HG03064 (cell line): ENCODE measurements at regions not wholly inside any gene's neighbourhood (a gene's known extent, or its start where the extent isn't known, plus 50 kb on each side); places are given as distances from the start of the nearest gene placed in this dataset.

ENCODE experiments used
- ATAC-seq: cut with Tn5 transposase; IDR thresholded peaks from one replicate; pipeline ENCODE4 v1.9.1; 2021; ENCODE audit warnings: low read depth; ENCODE audit not compliant: unreplicated experiment

DNA sequence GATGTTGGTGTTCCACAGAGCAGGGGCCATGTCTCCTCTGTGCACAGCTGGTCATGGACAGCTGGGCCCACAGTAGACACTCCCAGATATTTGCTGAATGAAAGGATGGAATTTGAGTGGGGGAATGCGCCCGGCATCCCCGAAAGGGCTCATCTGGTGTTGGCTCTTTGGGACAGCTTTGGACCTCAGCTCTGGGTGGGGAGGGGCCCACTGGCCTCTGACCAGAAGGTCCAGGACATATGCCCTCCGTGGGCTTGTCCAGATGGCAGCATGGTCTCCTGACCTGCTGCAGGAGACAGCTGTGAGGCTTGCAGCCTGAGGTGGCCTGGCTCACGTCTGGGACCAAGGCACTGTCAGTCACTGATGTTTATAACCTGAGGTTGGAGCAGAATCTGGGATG lies 160.4 kb upstream of the AJAP1 start:
- no peak for ATAC-seq

GRCh38 chr1:4494558-4494957 lies 159.9 kb upstream of the AJAP1 start:
- no peak for ATAC-seq

DNA sequence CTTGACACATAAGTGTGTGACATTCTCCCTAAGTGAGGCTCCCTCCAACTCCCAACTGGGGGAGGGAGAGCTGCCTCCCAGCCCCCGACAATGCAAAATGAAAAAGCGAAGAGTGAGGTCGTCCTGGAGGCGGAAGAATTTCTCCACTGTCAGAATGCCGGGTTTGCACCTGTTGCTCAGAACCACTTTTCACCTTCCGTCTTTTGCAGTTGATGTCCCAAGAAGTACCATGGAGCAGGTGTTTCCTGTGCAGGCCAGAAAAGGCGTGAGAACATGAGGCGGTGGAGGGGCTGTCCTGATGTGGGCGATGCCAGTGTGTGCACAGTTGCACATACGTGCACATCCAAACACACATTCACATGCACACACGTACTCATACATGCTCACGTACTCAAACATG lies 158.6 kb upstream of the AJAP1 start:
- ATAC-seq: no peak

- no peak for ATAC-seq
Measured at GRCh38 chr1:4500441-4500840, 154.0 kb upstream of the AJAP1 start.

DNA sequence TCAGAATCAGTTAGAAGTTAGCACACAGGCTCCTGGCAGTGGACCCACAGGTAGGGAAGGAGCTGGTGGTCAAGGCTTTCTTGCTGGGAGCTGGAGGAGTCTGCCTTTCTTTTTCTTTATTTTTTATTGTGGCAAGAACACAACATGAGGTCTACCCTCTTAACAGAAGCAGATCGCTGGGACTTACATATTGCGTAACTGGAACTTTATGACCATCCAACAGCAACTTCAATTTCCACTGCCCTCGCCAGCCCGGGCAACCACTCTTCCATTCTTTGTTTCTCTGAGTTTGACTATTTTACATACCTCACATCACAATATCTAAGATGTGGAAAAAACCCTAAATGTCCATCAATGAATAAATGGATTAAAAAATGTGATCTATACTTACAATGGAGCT lies 147.8 kb upstream of the AJAP1 start:
- no peak for ATAC-seq

- ATAC-seq: no peak
Measured at GRCh38 chr1:4509206-4509605, 145.2 kb upstream of the AJAP1 start.

DNA sequence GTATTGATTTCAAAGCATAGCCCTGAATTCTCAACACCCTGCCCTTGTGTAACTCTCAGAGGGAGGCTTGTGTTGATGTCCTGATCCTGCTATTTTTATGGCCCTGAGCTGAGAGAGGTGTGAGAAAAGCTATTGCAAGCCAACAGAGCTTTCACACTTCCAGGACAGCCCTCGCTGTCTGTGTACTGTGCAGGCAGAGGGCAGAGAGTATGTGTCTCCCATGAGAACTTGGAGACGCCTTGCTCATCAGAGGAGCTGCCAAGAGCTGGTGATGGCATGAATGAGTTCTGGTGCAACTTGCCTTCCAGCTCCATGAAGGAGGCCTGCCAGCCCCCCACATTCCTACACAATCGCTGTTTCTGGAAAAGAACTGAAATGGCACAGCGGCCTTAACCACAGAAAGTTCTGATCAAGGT lies 144.1 kb upstream of the AJAP1 start:
- ATAC-seq: no peak

DNA sequence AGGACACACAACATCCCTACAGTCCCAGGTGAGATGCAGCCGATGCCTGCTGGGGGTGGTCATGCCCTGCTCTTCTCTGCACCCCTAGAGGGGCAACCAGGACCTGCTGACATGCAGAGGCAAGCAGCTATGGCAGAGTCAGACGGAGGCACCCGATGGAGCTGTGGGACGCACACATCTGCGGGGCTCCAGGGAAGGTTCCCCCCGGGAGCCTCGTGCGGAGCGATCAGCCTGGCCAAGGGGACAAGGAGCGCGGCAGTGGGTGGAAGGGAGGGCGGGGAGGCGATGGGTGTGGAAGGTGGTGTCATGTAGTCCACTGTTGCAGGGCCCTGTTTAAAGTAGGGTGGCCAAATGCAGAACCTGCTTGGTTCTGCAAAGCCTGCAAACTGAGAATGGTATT lies 143.0 kb upstream of the AJAP1 start:
- ATAC-seq: no peak

DNA sequence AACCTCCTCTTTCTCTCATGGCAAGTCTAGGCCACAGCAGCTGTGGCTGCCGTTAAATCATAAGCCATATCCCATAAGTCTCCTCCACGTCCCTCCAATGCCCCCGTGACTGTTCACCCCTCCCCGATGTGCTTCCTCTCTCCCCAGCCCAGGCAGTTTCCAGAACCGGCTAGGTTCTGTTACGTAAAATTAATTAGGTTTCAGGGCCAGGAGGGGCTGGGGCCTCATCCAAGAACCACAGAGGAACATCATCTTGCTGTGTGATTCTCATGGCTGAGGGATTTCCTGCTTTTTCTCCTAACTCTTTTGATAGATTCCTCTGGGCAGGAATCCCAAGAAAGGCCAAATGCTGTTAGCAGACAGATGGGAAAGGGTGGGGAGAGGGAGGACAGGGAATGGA lies 141.8 kb upstream of the AJAP1 start:
- ATAC-seq: no peak

GRCh38 chr1:4513685-4514084 lies 140.7 kb upstream of the AJAP1 start:
- no peak for ATAC-seq

DNA sequence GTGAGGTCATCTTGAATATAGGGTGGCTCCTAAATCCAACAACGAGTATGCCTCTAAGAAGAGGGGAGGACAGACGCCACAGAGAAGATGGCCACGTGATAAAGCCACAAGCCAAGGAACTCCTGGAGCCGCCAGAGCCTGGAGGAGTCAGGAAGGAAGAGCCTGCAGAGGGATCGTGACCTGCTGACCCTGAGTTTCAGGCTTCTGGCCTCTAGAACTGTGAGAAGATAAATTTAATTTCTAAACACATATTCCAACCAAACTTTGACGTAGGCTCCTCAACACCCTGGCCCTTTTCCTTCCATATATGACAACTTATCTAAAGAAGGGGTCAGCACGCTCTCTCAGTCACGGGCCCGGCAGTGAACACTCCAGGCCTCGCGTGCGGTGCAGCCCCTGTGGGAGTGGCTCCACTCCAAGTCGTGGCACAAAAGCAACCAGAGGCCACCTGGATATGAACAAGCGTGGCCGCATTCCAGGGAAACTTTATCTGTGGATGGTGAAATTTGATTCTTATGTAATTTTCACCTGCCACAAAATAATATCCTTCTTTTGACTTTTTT lies 138.6 kb upstream of the AJAP1 start:
- no peak for ATAC-seq

DNA sequence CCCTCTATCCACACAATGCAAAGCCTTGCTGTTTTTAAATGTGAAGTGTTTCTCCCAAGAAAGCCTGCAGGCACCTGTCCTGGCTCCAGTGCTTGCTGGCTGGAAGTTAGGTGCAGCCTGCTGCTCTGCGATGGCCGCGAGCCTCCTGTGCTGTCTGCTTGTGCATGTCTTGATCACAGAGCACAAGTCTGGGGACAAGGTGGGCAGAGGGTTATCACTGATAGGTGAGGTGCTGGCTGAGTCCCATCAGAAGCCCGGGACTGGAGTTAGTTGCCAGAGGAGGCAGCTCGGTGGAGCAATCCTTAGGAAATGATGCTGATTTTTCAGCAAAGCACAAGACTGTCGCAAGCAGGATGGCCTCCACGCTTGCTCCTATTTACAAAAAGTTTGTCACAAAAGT lies 137.8 kb upstream of the AJAP1 start:
- ATAC-seq: no peak

DNA sequence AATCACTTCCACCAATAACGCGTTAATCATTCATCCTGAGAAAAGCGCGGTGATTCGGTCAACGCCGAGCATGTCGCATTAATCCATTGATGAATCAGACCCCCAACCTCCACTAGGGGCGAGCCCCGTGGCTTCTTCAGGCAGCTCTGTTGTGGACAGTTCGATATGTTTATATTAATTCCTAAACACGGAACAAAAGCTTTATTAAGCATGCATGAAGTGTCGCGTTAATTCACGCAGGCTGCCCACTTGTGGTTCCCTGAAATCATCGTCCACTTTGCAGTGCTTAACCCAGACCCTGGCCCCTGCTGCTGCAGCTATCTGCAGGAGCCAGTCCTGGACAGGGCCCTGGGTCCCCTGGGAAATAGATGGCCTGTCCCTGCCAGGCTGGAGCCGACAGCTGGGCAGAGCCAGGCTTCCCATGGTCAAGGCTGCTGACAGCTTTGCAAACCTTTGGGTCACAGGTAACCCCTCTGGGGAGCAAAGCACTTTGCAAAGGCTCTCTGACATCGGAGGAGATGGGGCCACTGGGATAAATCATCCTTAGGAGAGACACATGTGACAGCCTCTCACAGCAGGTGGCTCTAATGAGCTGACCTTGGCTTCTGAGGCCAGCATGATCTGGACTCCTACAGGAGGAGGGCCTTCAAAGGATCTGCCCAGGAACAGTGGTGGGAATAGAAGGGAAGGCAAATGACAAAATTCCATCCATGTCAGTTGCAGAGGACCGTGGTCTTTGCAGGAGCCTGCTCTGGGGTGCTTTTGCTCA lies 137.0 kb upstream of the AJAP1 start:
- no peak for ATAC-seq

GRCh38 chr1:4518621-4519020 lies 135.8 kb upstream of the AJAP1 start:
- no peak for ATAC-seq

GRCh38 chr1:4519954-4520353 lies 134.5 kb upstream of the AJAP1 start:
- ATAC-seq: no peak

GRCh38 chr1:4523551-4523950 lies 130.9 kb upstream of the AJAP1 start:
- no peak for ATAC-seq

GRCh38 chr1:4526747-4527146 lies 127.7 kb upstream of the AJAP1 start:
- no peak for ATAC-seq

DNA sequence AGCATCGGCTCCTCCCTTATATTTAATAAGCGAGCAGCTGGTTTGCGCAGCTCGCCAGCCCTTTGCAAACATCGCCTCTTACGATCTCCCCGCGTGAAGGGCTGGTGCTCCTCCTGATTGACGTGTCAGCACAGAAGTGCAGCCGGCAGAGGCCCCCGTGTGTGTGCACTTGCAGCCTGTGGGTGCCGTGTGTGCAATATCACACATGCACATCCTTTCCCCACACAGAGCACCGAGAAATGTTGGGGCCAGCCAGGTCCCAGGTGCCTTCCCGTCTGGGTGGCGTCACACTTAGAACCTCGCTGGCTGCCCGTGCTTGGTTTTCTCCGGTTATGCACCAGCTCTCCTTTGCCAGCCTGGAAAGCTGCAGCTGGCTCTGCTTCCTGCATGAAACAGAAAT lies 126.6 kb upstream of the AJAP1 start:
- no peak for ATAC-seq

GRCh38 chr1:4528590-4528989 lies 125.8 kb upstream of the AJAP1 start:
- no peak for ATAC-seq

GRCh38 chr1:4529446-4530165 lies 124.8 kb upstream of the AJAP1 start:
- ATAC-seq: no peak

DNA sequence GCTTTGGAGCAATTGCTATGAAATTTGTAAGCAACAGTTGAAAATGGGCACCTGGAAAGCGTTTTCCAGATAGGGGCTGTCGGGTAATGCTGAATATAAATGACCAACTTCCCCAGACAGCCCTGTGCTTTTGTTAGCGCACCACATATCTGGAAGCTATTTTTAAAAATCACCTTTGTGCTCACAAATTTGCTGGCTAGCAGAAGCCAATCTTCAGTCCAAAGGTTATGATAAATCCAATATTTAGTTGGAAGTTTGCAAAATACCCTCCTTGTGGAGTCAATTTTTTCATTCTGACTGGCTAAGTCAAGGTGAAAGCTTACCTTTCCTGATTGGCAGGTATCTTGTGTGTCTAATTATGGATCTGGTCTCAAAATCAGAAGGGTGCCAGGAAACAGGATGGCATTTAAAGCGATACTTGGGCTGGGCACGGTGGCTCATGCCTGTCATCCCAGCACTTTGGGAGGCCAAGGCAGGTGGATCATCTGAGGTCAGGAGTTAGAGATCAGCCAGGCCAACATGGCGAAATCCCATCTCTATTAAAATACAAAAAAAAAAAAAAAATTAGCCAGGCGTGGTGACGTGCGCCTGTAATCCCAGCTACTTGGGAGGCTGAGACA lies 124.1 kb upstream of the AJAP1 start:
- ATAC-seq: no peak

GRCh38 chr1:4531842-4532241 lies 122.6 kb upstream of the AJAP1 start:
- no peak for ATAC-seq
